Nephron progenitor cell (in vitro differentiated cells): ENCODE measurements at regions not wholly inside any gene's neighbourhood (a gene's known extent, or its start where the extent isn't known, plus 50 kb on each side); places are given as distances from the start of the nearest gene placed in this dataset.

Source experiments
- DNase-seq: peaks from one replicate; pipeline ENCODE4 v3.0.0; 2021
- H3K27ac Mint-ChIP-seq: 2 replicates; pipeline ENCODE4 v1.8.0; 2021; ENCODE audit warnings: mild to moderate bottlenecking, moderate library complexity, mixed read lengths
- H3K27me3 Mint-ChIP-seq: 2 replicates; pipeline ENCODE4 v1.8.0; 2021; ENCODE audit warnings: mild to moderate bottlenecking, low read depth, mixed read lengths; ENCODE audit not compliant: poor library complexity
- H3K36me3 Mint-ChIP-seq: 2 replicates; pipeline ENCODE4 v1.8.0; 2021; ENCODE audit warnings: low read depth, mixed read lengths
- H3K4me1 Mint-ChIP-seq: 2 replicates; pipeline ENCODE4 v1.8.0; 2021; ENCODE audit warnings: mixed read lengths
- H3K4me3 Mint-ChIP-seq: 2 replicates; pipeline ENCODE4 v1.8.0; 2021; ENCODE audit warnings: mild to moderate bottlenecking, moderate library complexity, mixed read lengths
- H3K9me3 Mint-ChIP-seq: 2 replicates; pipeline ENCODE4 v1.8.0; 2021; ENCODE audit warnings: mild to moderate bottlenecking, moderate library complexity, mixed read lengths
- TF ChIP-seq, protein P1 (sequence below): fragments of 200-600 bp; sonication (generic); IDR thresholded peaks from 2 replicates; pipeline ENCODE4 v1.5.0; 2021; ENCODE audit warnings: antibody characterized with exemption

DNA sequence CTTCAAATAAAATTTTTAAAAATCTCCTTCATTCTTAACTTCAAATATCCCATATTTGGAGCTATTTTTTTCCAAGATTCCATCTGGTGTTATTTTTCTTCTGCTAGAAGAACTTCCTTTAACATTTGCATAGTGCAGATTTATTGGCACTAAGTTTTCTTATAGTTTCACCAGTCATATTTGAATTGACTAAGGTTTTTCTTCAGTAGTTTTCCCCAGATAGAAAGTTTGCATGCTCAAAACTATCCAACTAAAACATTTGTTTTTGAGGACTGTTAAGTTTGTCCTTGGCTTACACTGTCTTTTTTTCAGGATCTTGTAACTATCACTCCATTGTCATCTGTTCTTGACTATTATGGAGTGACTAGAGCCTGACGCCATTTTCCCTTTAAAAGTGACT is 606.7 kb downstream of the TAF11L14 start:
- no peaks in the 10 kb centered on the region for H3K36me3 Mint-ChIP-seq
- H3K27ac Mint-ChIP-seq: no peak overlapping the region
- no peaks in the 10 kb centered on the region for H3K4me1 Mint-ChIP-seq

DNA sequence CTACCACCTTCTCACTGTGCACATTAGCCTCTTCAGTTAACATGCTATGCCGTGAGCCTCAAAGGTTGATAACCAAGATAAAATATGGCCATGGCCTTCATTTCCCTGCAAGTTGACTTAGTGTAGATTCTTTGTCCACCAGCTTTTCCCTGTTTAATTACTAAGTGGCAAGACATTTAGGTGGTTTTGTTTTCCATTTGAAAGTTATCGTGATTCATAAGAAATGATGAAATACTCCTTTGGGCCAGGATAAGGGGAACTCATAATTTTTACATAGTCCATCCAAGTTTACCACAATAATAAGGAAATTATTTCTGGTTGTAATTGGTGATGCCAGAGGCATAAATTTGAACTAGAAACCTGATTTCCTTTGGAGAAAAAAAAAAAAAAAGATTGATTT is 609.6 kb downstream of the TAF11L14 start:
- Mint-ChIP-seq H3K27me3 (no peaks in the 10 kb centered on the region), H3K4me1 (no peaks in the 10 kb centered on the region), H3K27ac (no peak overlapping the region), H3K9me3 (peaks cover 8% of the 10 kb centered on the region), H3K4me3 (no peak overlapping the region), H3K36me3 (no peaks in the 10 kb centered on the region)
- DNase-seq: no peak
- TF ChIP-seq, protein P1, sequence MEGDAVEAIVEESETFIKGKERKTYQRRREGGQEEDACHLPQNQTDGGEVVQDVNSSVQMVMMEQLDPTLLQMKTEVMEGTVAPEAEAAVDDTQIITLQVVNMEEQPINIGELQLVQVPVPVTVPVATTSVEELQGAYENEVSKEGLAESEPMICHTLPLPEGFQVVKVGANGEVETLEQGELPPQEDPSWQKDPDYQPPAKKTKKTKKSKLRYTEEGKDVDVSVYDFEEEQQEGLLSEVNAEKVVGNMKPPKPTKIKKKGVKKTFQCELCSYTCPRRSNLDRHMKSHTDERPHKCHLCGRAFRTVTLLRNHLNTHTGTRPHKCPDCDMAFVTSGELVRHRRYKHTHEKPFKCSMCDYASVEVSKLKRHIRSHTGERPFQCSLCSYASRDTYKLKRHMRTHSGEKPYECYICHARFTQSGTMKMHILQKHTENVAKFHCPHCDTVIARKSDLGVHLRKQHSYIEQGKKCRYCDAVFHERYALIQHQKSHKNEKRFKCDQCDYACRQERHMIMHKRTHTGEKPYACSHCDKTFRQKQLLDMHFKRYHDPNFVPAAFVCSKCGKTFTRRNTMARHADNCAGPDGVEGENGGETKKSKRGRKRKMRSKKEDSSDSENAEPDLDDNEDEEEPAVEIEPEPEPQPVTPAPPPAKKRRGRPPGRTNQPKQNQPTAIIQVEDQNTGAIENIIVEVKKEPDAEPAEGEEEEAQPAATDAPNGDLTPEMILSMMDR: no peak

More for the DNA sequence above, 606.7 kb downstream of the TAF11L14 start:
- no peak for DNase-seq
- Mint-ChIP-seq H3K4me3 (no peak overlapping the region), H3K9me3 (no peaks in the 10 kb centered on the region), H3K27me3 (no peaks in the 10 kb centered on the region)
- TF ChIP-seq, protein P1: no peak

DNA sequence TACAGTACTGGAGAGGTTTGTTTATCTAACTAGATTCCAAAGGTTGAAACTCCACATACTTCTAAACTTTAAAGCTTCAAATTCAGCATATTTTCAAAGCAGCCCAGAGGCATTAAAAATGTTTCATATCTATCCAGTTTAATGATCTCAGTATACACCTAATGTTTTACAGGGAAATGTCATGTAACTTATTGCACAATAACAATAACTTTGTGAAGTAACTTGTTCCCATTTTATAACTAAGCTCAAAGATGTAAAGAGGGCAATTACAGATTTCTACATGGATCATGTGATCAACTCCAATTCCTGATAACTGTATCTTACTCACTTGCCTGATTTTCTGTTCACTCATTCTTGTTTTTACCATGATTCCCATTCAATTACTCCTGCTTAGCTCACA is 610.0 kb downstream of the TAF11L14 start:
- Mint-ChIP-seq H3K27me3 (no peaks in the 10 kb centered on the region), H3K27ac (no peak overlapping the region), H3K9me3 (peaks cover 8% of the 10 kb centered on the region), H3K36me3 (no peaks in the 10 kb centered on the region), H3K4me1 (no peaks in the 10 kb centered on the region), H3K4me3 (no peak overlapping the region)
- no peak for DNase-seq
- TF ChIP-seq, protein P1: no peak

DNA sequence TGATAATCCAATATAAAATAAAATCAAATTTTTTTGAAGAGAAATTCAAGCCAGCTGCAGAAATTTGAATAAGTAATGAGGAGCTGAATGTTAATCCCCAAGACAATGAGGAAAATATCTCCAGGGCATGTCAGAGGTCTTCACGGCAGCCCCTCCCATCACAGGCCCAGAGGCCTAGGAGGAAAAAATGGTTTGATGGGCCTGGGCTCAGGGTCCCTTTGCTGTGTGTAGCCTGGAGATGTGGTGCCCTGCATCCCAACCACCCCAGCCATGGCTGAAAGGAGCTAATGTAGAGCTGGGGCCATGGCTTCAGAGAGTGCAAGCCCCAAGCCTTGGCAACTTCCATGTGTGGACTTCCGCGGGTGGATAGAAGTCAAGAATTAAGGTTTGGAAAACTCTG is 618.3 kb downstream of the TAF11L14 start:
- Mint-ChIP-seq H3K36me3 (peaks cover 5% of the 10 kb centered on the region), H3K27ac (no peak overlapping the region), H3K4me3 (no peak overlapping the region), H3K9me3 (peaks cover 39% of the 10 kb centered on the region), H3K27me3 (peaks cover 6% of the 10 kb centered on the region), H3K4me1 (no peaks in the 10 kb centered on the region)
- no peak for DNase-seq
- TF ChIP-seq, protein P1: no peak

DNA sequence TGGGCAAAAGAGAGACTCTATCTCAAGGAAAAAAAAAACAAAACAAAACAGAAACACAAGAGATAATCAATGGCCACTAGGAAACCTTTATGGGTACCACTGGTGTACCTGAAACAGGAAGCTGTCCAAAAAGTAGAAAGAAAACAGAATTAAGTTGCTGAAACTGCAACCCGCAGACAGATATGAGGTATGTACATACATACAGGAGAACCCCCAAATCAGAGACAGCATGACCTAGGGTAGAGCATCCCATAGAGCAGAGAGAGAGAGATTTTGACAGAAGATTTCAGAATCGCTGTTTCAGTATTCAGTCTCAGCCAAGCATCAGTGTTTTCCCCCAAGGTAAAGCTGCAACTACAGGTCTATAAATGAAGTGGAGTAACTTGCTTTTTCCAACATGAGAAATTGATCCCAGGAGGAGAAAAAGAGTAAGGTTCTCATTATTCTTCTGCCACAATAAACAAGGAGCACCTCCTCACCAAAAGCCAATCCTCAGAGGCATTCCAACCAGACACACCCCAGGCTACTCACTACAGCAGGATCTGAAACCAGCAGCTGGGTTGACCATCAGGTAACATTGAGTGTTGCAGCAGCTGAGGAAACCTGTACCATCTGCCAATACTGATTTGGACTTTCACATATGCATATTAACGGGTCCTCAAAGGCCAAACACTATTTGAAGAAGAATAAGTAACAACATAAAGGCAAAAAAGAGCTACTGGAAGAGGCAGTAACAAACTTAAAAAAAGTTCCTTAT is 630.0 kb downstream of the TAF11L14 start:
- peaks cover 8% of the 10 kb centered on the region for H3K9me3 Mint-ChIP-seq
- no peak overlapping the region for H3K4me3 Mint-ChIP-seq
- TF ChIP-seq, protein P1: no peak
- H3K27ac Mint-ChIP-seq: no peak overlapping the region
- no peaks in the 10 kb centered on the region for H3K4me1 Mint-ChIP-seq
- DNase-seq: no peak
- no peaks in the 10 kb centered on the region for H3K36me3 Mint-ChIP-seq
- no peaks in the 10 kb centered on the region for H3K27me3 Mint-ChIP-seq
